Brain microvascular endothelial cell (primary cell): ENCODE measurements at regions not wholly inside any gene's neighbourhood (a gene's known extent, or its start where the extent isn't known, plus 50 kb on each side); places are given as distances from the start of the nearest gene placed in this dataset.
A peak's percentile ranks its signal among the peaks of the same experiment; 100 is the strongest.
"Not testable (repeated sequence)": the region's sequence is repeated elsewhere in the genome, so short reads cannot be mapped to it uniquely, and the experiment has no call there.

Source experiments
- DNase-seq: peaks from one replicate; pipeline ENCODE4 v3.0.0-alpha.2; 2020
- H3K27ac ChIP-seq: fragments of 250-450 bp; sonication (Bioruptor Pico); 2 replicates; pipeline ENCODE4 v1.5.1; 2020; ENCODE audit warnings: mild to moderate bottlenecking, moderate library complexity
- H3K27me3 ChIP-seq: fragments of 250-450 bp; sonication (Bioruptor Pico); replicated peaks from 2 replicates; pipeline ENCODE4 v1.5.1; 2020; ENCODE audit warnings: mild to moderate bottlenecking
- H3K36me3 ChIP-seq: fragments of 250-450 bp; sonication (Bioruptor Pico); replicated peaks from 2 replicates; pipeline ENCODE4 v1.5.1; 2020; ENCODE audit warnings: mild to moderate bottlenecking
- H3K4me3 ChIP-seq: 2 replicates; pipeline ENCODE4 v1.5.1; 2011; ENCODE audit warnings: low read depth, mild to moderate bottlenecking, control low read depth, low read length, moderate library complexity
- CTCF ChIP-seq: IDR thresholded peaks from 2 replicates; pipeline ENCODE4 v1.5.1; 2011; ENCODE audit warnings: low read depth, mild to moderate bottlenecking, moderate library complexity, low read length, control low read depth, inconsistent platforms; ENCODE audit errors: missing control alignments
- in situ Hi-C: cut with HindIII; loops from 2 replicates; pipeline ENCODE4 v1.10.0; 2017; ENCODE audit warnings: low sequenced_read_pairs, low pct_ligation_motif_present

GRCh38 chr20:25856256-25856884, 159.7 kb upstream of the ZNF337 start:
- in situ Hi-C loops, result no loop called here

GRCh38 chr20:25855451-25856156, 159.0 kb upstream of the ZNF337 start:
- in situ Hi-C loops, H3K4me3 ChIP-seq, H3K27me3 ChIP-seq, DNase-seq, H3K36me3 ChIP-seq, H3K27ac ChIP-seq: not testable (repeated sequence)

More at GRCh38 chr20:25856256-25856884, 159.7 kb upstream of the ZNF337 start:
- Histone ChIP-seq H3K4me3 (no peak overlapping the region), H3K36me3 (no peaks in the 10 kb centered on the region), H3K27ac (no peak overlapping the region), H3K27me3 (peaks cover 5% of the 10 kb centered on the region)
- TF ChIP-seq CTCF, result no peak
- DNase-seq, result no peak

- H3K27ac ChIP-seq, H3K27me3 ChIP-seq, H3K4me3 ChIP-seq, H3K36me3 ChIP-seq, DNase-seq, in situ Hi-C loops: not testable (repeated sequence)
Measured at GRCh38 chr20:25854666-25855065, 158.0 kb upstream of the ZNF337 start.

- in situ Hi-C loops, H3K36me3 ChIP-seq, H3K27me3 ChIP-seq: not testable (repeated sequence)
- DNase-seq, result peak; percentile 76
- Histone ChIP-seq H3K27ac (peak overlapping the region; percentile 8), H3K4me3 (peak overlapping the region; percentile 57)
Measured at GRCh38 chr20:25853718-25854388, 157.2 kb upstream of the ZNF337 start.

- in situ Hi-C loops, H3K27ac ChIP-seq, DNase-seq, H3K27me3 ChIP-seq, H3K36me3 ChIP-seq: not testable (repeated sequence)
- peak overlapping the region; percentile 57 for H3K4me3 ChIP-seq
Measured at GRCh38 chr20:25852968-25853717, 156.5 kb upstream of the ZNF337 start.

- H3K27ac ChIP-seq, H3K4me3 ChIP-seq, in situ Hi-C loops, DNase-seq, H3K27me3 ChIP-seq, H3K36me3 ChIP-seq: not testable (repeated sequence)
Measured at GRCh38 chr20:25850133-25850532, 153.5 kb upstream of the ZNF337 start.

- in situ Hi-C loops, result no loop called here
- Histone ChIP-seq H3K27me3 (no peaks in the 10 kb centered on the region), H3K36me3 (no peaks in the 10 kb centered on the region), H3K4me3 (no peak overlapping the region), H3K27ac (no peak overlapping the region)
- TF ChIP-seq CTCF, result no peak
- no peak for DNase-seq
Measured at GRCh38 chr20:25848222-25848621, 151.6 kb upstream of the ZNF337 start.

GRCh38 chr20:25844640-25845039, 148.0 kb upstream of the ZNF337 start:
- H3K27ac ChIP-seq, H3K27me3 ChIP-seq, DNase-seq, H3K4me3 ChIP-seq, in situ Hi-C loops, H3K36me3 ChIP-seq: not testable (repeated sequence)

- H3K27ac ChIP-seq, DNase-seq, H3K4me3 ChIP-seq, H3K36me3 ChIP-seq, in situ Hi-C loops, H3K27me3 ChIP-seq: not testable (repeated sequence)
Measured at GRCh38 chr20:25813511-25813910, 116.9 kb upstream of the ZNF337 start.

- H3K27me3 ChIP-seq, H3K27ac ChIP-seq, in situ Hi-C loops, H3K4me3 ChIP-seq, DNase-seq, H3K36me3 ChIP-seq: not testable (repeated sequence)
Measured at GRCh38 chr20:25798174-25798993, 101.7 kb upstream of the ZNF337 start.

GRCh38 chr20:25797062-25797461, 100.4 kb upstream of the ZNF337 start:
- in situ Hi-C loops, H3K27ac ChIP-seq, H3K27me3 ChIP-seq, DNase-seq, H3K36me3 ChIP-seq, H3K4me3 ChIP-seq: not testable (repeated sequence)
